ENCODE measurements at regions not wholly inside any gene's neighbourhood (a gene's known extent, or its start where the extent isn't known, plus 50 kb on each side); places are given as distances from the start of the nearest gene placed in this dataset.

DNA sequence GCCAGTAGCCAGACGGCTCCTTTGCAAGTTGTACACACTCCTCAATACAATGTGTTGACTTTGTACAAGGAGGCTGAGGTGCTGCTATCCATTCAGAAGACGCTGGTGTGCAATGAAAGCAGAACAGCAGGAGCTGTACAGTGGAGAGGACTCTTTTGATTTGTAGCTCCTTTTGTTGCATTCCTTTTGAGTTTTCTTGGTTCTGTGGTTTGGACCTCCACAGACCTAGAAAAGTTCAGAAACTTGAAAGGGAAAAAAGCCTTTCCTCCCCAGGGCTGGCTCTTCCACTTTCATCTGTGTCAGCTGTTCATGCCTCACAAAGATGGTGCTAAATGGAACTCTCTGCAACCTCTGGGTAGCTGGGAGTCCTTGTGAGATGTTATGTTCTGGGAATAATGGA lies 117.4 kb downstream of the MAT2B start:
- no peak for DNase-seq (ENCODE audit: low spot score)

GRCh38 chr5:163623524-163623923 lies 118.1 kb downstream of the MAT2B start:
- DNase-seq (ENCODE audit: low spot score), result no peak

- DNase-seq (ENCODE audit: low spot score), result no peak
Measured at GRCh38 chr5:163623986-163624385, 118.6 kb downstream of the MAT2B start.

- no peak for DNase-seq (ENCODE audit: low spot score)
Measured at GRCh38 chr5:163624431-163624830, 119.0 kb downstream of the MAT2B start.

GRCh38 chr5:163626904-163627434 lies 121.5 kb downstream of the MAT2B start:
- no peak for DNase-seq (ENCODE audit: low spot score)

GRCh38 chr5:163631856-163632255 lies 126.4 kb downstream of the MAT2B start:
- DNase-seq (ENCODE audit: low spot score), result no peak

- no peak for DNase-seq (ENCODE audit: low spot score)
Measured at GRCh38 chr5:163633926-163634460, 128.6 kb downstream of the MAT2B start.

- DNase-seq (ENCODE audit: low spot score), result no peak
Measured at GRCh38 chr5:163635631-163636030, 130.2 kb downstream of the MAT2B start.

- no peak for DNase-seq (ENCODE audit: low spot score)
Measured at GRCh38 chr5:163642904-163643303, 137.5 kb downstream of the MAT2B start.

DNA sequence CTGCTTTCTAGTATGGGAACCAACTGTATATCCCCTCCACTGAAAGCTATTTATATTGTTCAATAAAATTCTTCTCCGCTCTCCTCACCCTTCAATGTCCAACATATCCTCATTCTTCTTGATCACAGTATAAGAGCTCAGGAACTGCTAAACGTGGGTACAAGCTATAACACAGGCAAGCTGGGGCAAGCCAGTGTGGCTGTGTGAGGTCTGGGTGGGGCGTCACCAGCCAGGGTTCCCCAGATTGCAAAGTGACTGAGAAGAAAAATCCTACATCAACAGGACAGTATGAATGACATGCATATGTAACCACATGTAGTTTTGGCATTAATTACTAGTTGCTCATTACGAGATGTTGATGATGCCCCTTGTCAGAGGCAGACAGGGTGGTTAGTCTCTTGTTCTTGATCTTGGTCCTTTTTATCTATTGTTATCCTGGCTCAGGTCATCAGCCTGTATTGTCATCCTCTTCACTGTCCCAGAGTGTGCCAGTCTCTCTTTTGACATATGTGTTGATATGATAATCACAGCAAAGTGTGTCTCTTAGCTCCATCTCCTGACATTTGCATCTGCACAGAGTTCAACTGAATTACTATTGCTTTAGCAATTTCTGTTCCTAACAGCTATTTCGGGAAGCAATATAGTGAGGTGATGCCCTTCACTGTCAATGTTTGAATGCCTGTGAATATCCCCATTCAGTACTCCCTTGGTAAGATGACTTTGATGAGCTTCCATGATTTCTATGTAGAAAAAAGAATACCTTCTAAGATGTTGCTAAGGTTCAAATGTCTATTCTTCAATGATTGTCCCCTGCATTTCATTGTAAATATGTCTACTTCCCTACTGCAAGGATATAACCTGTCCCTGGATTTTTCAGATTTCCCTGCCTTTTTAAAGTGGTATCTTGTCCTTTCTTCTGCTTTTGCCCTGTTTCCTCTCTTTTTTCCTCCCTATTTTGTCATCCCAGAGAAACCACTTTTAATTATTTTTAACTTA lies 140.3 kb downstream of the MAT2B start:
- no peak for DNase-seq (ENCODE audit: low spot score)

GRCh38 chr5:163649514-163649913 lies 144.1 kb downstream of the MAT2B start:
- DNase-seq (ENCODE audit: low spot score), result no peak

DNA sequence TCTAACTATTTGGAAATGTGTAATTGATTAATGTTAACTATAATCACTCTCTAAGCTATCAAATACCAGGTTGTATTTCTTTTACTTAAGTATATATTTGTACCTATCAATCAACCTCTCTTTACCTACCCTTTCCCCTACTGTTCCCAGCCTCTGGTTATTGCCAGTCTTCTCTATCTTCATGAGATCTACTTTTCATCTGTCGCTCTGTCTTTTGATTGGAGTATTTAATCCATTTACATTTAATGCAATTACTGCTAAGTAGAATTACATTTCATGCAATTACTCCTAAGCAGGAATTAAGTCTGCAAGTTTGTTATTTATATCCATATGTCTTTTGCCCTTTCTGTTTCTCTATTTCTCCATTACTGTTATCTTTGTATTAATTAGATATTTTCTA lies 148.1 kb downstream of the MAT2B start:
- no peak for DNase-seq (ENCODE audit: low spot score)

- DNase-seq (ENCODE audit: low spot score), result no peak
Measured at GRCh38 chr5:163658702-163659567, 153.5 kb downstream of the MAT2B start.

DNA sequence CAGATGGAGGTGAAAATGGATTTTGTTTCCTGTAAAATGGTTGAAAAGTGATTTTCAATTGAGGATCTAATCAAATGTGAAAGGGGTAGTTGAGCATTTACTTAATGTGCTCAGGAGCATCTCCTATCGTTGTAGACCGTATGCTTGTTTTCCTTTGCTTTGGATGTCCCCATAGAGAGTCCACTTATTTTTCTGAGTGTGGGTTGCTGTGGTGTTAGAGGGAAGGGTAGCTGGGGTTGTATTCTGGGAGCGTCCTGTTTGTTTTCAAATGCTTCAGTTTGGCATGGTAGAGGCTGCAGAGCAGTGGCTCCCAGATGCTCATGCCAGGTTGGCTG lies 154.1 kb downstream of the MAT2B start:
- no peak for DNase-seq (ENCODE audit: low spot score)

GRCh38 chr5:163660486-163660885 lies 155.1 kb downstream of the MAT2B start:
- no peak for DNase-seq (ENCODE audit: low spot score)

DNA sequence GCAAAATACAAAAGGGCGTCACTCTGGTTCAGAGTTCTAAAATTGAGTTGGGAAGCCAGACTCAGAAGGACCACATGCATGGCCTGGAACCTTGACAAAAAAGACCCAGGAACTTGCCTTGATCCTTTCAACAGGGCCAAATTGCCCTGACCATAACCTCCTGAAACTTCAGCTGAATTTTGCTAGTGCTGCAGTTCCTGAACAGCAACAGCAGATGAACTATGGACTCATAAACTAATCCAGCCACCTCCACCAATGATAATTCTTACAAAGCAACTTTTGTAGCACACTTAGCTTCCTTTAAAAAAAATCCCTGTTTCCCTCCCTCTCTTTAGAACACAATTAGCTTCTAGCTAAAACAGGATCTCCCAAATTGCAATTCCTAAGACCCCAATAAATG lies 155.9 kb downstream of the MAT2B start:
- no peak for DNase-seq (ENCODE audit: low spot score)

DNA sequence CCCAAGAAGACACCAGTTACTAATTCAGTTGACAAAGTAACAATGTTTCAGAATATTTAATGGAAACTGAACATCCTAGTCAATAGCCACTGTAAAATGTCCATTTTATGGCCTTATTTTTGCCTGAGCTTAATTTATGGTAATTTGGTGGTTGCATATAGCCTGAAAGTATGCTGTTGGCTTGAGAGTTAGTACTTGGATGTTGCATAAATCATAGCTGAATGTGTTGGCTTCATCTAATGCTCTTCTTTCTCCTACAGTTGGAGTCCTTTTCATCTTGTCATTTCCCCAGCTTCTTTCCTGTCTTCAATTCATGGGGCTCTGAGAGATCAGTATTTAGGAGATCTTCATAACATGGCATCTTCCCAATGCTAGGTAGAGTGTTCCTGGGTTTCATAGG lies 164.6 kb downstream of the MAT2B start:
- DNase-seq (ENCODE audit: low spot score), result no peak

GRCh38 chr5:163677092-163677491 lies 171.7 kb downstream of the MAT2B start:
- DNase-seq (ENCODE audit: low spot score), result no peak

DNA sequence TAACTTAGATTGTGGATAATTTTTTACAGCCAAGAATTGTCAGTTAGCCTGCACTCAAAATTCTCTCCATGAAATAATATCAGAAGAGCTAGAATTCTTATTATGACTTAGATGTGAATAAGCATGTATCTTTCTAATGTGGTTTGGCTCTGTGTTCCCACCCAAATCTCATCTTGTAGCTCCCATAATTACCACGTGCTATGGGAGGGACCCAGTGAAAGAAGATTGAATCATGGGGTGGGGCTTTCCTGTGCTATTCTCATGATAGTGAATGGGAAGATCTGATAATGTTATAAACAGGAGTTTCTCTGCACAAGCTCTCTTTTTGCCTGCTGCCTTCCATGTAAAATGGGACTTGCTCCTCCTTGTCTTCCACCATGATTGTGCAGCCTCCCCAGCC lies 176.8 kb downstream of the MAT2B start:
- no peak for DNase-seq (ENCODE audit: low spot score)

DNA sequence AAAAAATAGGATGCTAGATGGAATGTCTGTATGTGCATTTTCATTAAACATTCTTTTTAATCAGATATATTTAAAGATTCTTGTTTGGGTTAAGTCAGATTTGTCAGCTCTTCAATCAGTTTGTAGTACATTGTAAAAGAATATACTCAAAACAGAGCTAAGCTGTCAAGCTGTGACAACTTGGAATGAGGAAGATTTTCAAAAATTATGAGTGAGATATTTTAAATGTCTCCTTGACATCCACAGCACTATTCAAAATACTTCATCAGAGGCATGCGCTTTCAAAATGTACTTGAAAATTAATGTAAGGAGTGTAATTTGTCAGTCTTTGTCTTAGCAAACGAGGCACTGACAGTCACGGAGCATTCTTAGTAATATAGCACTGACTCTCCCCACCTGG lies 182.0 kb downstream of the MAT2B start:
- no peak for DNase-seq (ENCODE audit: low spot score)

- DNase-seq (ENCODE audit: low spot score), result no peak
Measured at GRCh38 chr5:163692091-163692490, 186.7 kb downstream of the MAT2B start.

DNA sequence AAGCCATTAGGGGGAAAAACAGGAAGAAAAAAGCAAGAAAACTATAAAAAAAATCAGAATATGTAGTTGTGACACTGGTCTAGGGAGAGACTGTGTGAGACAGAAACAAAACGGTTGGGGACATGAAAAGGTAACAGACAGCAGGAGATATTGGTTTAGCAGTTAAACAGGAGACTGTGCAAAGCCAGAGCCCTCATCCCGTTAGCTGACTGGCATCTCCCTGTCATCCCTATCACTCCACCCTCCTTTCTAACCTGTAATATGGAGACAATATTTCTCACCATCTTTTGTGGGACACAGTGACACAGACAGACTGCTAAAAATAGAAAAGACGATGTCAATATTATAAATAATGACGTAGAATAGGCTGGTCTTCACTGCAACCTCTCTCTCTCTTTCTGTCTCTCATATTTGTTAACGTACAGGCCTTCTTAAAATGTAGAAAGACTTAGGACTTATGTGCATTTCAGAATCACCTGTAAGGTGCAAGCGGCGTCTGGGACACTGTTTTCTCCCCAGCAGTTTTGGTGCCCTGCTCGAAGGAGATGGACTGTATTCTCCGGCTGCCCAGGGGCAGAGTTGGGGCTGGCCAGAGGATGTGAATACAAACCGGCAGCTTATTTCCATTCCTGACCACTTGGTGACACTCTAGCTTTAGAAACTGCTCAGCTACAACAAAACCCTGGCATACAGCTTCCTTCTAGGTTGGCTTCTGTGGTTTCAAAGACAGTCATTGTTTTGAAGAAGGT lies 190.6 kb downstream of the MAT2B start:
- DNase-seq (ENCODE audit: low spot score), result peak; percentile 75

Data from NAMALWA (cell line).